HEK293 (cell line): ENCODE measurements at regions not wholly inside any gene's neighbourhood (a gene's known extent, or its start where the extent isn't known, plus 50 kb on each side); places are given as distances from the start of the nearest gene placed in this dataset.

Experiments used
- CTCF ChIA-PET: fragments of 350-600 bp; formaldehyde crosslinking; extraction: SDS; loops from one replicate; lab custom pipeline; 2021; ENCODE audit warnings: antibody characterized with exemption; lab: Yijun Ruan, JAX
- POLR2A ChIA-PET: fragments of 300-600 bp; formaldehyde crosslinking; extraction: SDS; loops from one replicate; lab custom pipeline; 2020; ENCODE audit warnings: antibody characterized with exemption, inconsistent platforms; lab: Yijun Ruan, JAX
- H3K27ac ChIP-seq: fragments of 200-500 bp; sonication (Bioruptor generic); 2 replicates; pipeline ENCODE4 v1.5.1; 2014; ENCODE audit warnings: low read depth, low read length, control low read depth, inconsistent platforms; ENCODE audit errors: extremely low read depth
- H3K36me3 ChIP-seq, 2 experiments: fragments of 200-500 bp in 1 of 2; sonication (Bioruptor generic) in 1 of 2; 1 replicate in 1 of 2; 2 replicates in 1 of 2; pipeline ENCODE4 v1.5.1; 2014 to 2017; ENCODE audit warnings: inconsistent platforms in 2 of 2, low read length in 2 of 2; ENCODE audit not compliant: control insufficient read depth in 2 of 2, insufficient read depth in 1 of 2
- H3K4me1 ChIP-seq: fragments of 200-500 bp; sonication (Bioruptor generic); 2 replicates; pipeline ENCODE4 v1.5.1; 2014; ENCODE audit warnings: mild to moderate bottlenecking, low read length, inconsistent platforms; ENCODE audit not compliant: control insufficient read depth, insufficient read depth
- H3K4me3 ChIP-seq: 2 replicates; pipeline ENCODE4 v1.5.1; 2011; ENCODE audit warnings: low read depth, mild to moderate bottlenecking, control low read depth, low read length, moderate library complexity
- H3K9me3 ChIP-seq: fragments of 200-500 bp; sonication (Bioruptor generic); 2 replicates; pipeline ENCODE4 v1.5.1; 2014; ENCODE audit warnings: low read depth, low read length, inconsistent platforms; ENCODE audit not compliant: control insufficient read depth, insufficient read depth
- BCL6B ChIP-seq: fragments of 450-650 bp; formaldehyde crosslinking; IDR thresholded peaks from 2 replicates; pipeline ENCODE4 v1.5.1; 2017; ENCODE audit warnings: missing biosample characterization, missing genetic modification characterization
- GLIS2 ChIP-seq: fragments of 450-650 bp; formaldehyde crosslinking; IDR thresholded peaks from 2 replicates; pipeline ENCODE4 v1.5.1; 2016; ENCODE audit warnings: missing biosample characterization, missing genetic modification characterization
- MEIS1 ChIP-seq: sonication (generic); formaldehyde crosslinking; IDR thresholded peaks from 2 replicates; pipeline ENCODE4 v1.8.1; 2022; ENCODE audit warnings: missing genetic modification reagents, mild to moderate bottlenecking, borderline replicate concordance
- OSR2 ChIP-seq: fragments of 450-650 bp; formaldehyde crosslinking; IDR thresholded peaks from 2 replicates; pipeline ENCODE4 v1.5.1; 2016; ENCODE audit warnings: missing biosample characterization, missing genetic modification characterization
- OVOL3 ChIP-seq: fragments of 450-650 bp; formaldehyde crosslinking; IDR thresholded peaks from 2 replicates; pipeline ENCODE4 v1.5.1; 2016; ENCODE audit warnings: missing biosample characterization, missing genetic modification characterization
- REST ChIP-seq: fragments of 450-650 bp; formaldehyde crosslinking; IDR thresholded peaks from 2 replicates; pipeline ENCODE4 v1.5.1; 2016; ENCODE audit warnings: missing biosample characterization, missing genetic modification characterization
- TSHZ1 ChIP-seq: fragments of 450-650 bp; formaldehyde crosslinking; IDR thresholded peaks from 2 replicates; pipeline ENCODE4 v1.5.1; 2016; ENCODE audit warnings: missing biosample characterization, missing genetic modification characterization, borderline replicate concordance
- YY2 ChIP-seq: fragments of 450-650 bp; formaldehyde crosslinking; IDR thresholded peaks from 2 replicates; pipeline ENCODE4 v1.5.1; 2016; ENCODE audit warnings: missing biosample characterization, missing genetic modification characterization
- ZFHX2 ChIP-seq: fragments of 450-650 bp; formaldehyde crosslinking; conservative IDR thresholded peaks from 2 replicates; pipeline ENCODE4 v1.5.1; 2016; ENCODE audit warnings: missing biosample characterization, missing genetic modification characterization
- ZNF184 ChIP-seq: fragments of 450-650 bp; IDR thresholded peaks from 2 replicates; pipeline ENCODE4 v1.5.1; 2018; ENCODE audit warnings: missing biosample characterization, mild to moderate bottlenecking, missing genetic modification characterization
- ZNF19 ChIP-seq: fragments of 450-650 bp; formaldehyde crosslinking; IDR thresholded peaks from 2 replicates; pipeline ENCODE4; 2016; ENCODE audit warnings: missing biosample characterization, missing genetic modification characterization, low read depth
- ZNF223 ChIP-seq: fragments of 450-650 bp; formaldehyde crosslinking; IDR thresholded peaks from 2 replicates; pipeline ENCODE4 v1.5.1; 2016; ENCODE audit warnings: missing biosample characterization, missing genetic modification characterization
- ZNF26 ChIP-seq: fragments of 450-650 bp; formaldehyde crosslinking; IDR thresholded peaks from 2 replicates; pipeline ENCODE4 v1.5.1; 2016; ENCODE audit warnings: missing biosample characterization, missing genetic modification characterization
- ZNF426 ChIP-seq: fragments of 450-650 bp; formaldehyde crosslinking; IDR thresholded peaks from 2 replicates; pipeline ENCODE4 v1.5.1; 2017; ENCODE audit warnings: missing biosample characterization, missing genetic modification characterization, mild to moderate bottlenecking, inconsistent platforms, moderate library complexity
- ZNF449 ChIP-seq: fragments of 450-650 bp; formaldehyde crosslinking; IDR thresholded peaks from 2 replicates; pipeline ENCODE4 v1.5.1; 2017; ENCODE audit warnings: missing biosample characterization, mild to moderate bottlenecking, missing genetic modification characterization, moderate library complexity
- ZNF555 ChIP-seq: fragments of 450-650 bp; formaldehyde crosslinking; conservative IDR thresholded peaks from 2 replicates; pipeline ENCODE4 v1.5.1; 2017; ENCODE audit warnings: missing biosample characterization, mild to moderate bottlenecking, missing genetic modification characterization, inconsistent platforms
- ZNF558 ChIP-seq: fragments of 450-650 bp; formaldehyde crosslinking; IDR thresholded peaks from 2 replicates; pipeline ENCODE4 v1.5.1; 2016; ENCODE audit warnings: missing biosample characterization, missing genetic modification characterization

- TF ChIP-seq REST (tag by site-specific recombination) (no peak), ZFHX2 (tag by site-specific recombination) (no peak), OVOL3 (tag by site-specific recombination) (no peak), YY2 (tag by site-specific recombination) (no peak), ZNF426 (no peak)
These were observed 614.0 kb downstream of the UTRN start (continued) for GRCh38 chr6:144899161-144899560.

- H3K4me3 ChIP-seq: no peak overlapping the region
- no peaks in the 10 kb centered on the region for H3K9me3 ChIP-seq
- no peak overlapping the region for H3K27ac ChIP-seq
- peaks cover 10% of the 10 kb centered on the region; the same call in 1 of the 2 replicates for H3K4me1 ChIP-seq
- POLR2A ChIA-PET: no interaction called here
- TF ChIP-seq ZNF555 (tag by site-specific recombination) (no peak), ZNF558 (tag by site-specific recombination) (no peak), OSR2 (no peak), ZNF19 (tag by site-specific recombination) (no peak), ZNF426 (no peak), ZNF26 (tag by site-specific recombination) (no peak)
- CTCF ChIA-PET: no interaction called here
- no peaks in the 10 kb centered on the region for H3K36me3 ChIP-seq
These were observed 616.3 kb downstream of the UTRN start for GRCh38 chr6:144901412-144901811.

GRCh38 chr6:144908004-144908403 lies 622.9 kb downstream of the UTRN start:
- H3K9me3 ChIP-seq: no peaks in the 10 kb centered on the region
- TF ChIP-seq GLIS2 (tag by site-specific recombination) (no peak), MEIS1 (no peak), ZNF449 (tag by site-specific recombination) (no peak), ZNF558 (tag by site-specific recombination) (no peak), REST (tag by site-specific recombination) (no peak), ZNF184 (tag by site-specific recombination) (no peak), ZNF223 (no peak), BCL6B (tag by site-specific recombination) (no peak), TSHZ1 (tag by site-specific recombination) (no peak)
- no peaks in the 10 kb centered on the region for H3K4me1 ChIP-seq
- H3K4me3 ChIP-seq: no peak overlapping the region
- H3K36me3 ChIP-seq: no peaks in the 10 kb centered on the region
- CTCF ChIA-PET: no interaction called here
- POLR2A ChIA-PET: no interaction called here
- no peak overlapping the region for H3K27ac ChIP-seq
